Lung (tissue), 11 donors: ENCODE measurements at regions not wholly inside any gene's neighbourhood (a gene's known extent, or its start where the extent isn't known, plus 50 kb on each side); places are given as distances from the start of the nearest gene placed in this dataset.

Experiments used
- ATAC-seq: fragments of 200-7000 bp; cut with Tn5 transposase; one replicate; pipeline ENCODE4 v1.9.1; 2020; ENCODE audit warnings: moderate number of reproducible peaks; ENCODE audit not compliant: insufficient read depth, low FRiP score
- DNase-seq, 3 donors: peaks; one replicate each; pipeline ENCODE4 v3.0.0-alpha.2; 2013 to 2017
- H3K27ac ChIP-seq, 2 donors: one replicate each; pipeline ENCODE4 v1.5.1; 2013; ENCODE audit warnings: mild to moderate bottlenecking in 2 of 2, moderate library complexity in 2 of 2, control low read depth in 1 of 2, inconsistent platforms in 1 of 2, low read depth in 1 of 2, low read length in 1 of 2
- H3K27me3 ChIP-seq, 3 donors: one replicate each; pipeline ENCODE4 v1.5.1; 2013; ENCODE audit warnings: low read length in 2 of 3; ENCODE audit not compliant: control insufficient read depth in 3 of 3, insufficient read depth in 3 of 3
- H3K36me3 ChIP-seq, 4 donors: one replicate each; pipeline ENCODE4 v1.5.1; 2013; ENCODE audit warnings: low read length in 4 of 4, mild to moderate bottlenecking in 1 of 4, moderate library complexity in 1 of 4; ENCODE audit not compliant: control insufficient read depth in 4 of 4, insufficient read depth in 4 of 4
- H3K4me1 ChIP-seq, 5 donors: one replicate each; pipeline ENCODE4 v1.5.1; 2013; ENCODE audit warnings: low read length in 5 of 5, mild to moderate bottlenecking in 2 of 5, moderate library complexity in 1 of 5; ENCODE audit not compliant: control insufficient read depth in 5 of 5, insufficient read depth in 5 of 5
- H3K4me3 ChIP-seq: one replicate; pipeline ENCODE4 v1.5.1; 2013; ENCODE audit warnings: mild to moderate bottlenecking, control low read depth, moderate library complexity
- H3K9ac ChIP-seq, 2 donors: one replicate each; pipeline ENCODE4 v1.5.1; 2013; ENCODE audit warnings: low read length in 2 of 2, control low read depth in 1 of 2; ENCODE audit not compliant: insufficient read depth in 1 of 2
- H3K9me3 ChIP-seq, 4 donors: one replicate each; pipeline ENCODE4 v1.5.1; 2013; ENCODE audit warnings: low read length in 3 of 4, mild to moderate bottlenecking in 1 of 4, moderate library complexity in 1 of 4; ENCODE audit not compliant: control insufficient read depth in 4 of 4, insufficient read depth in 3 of 4
- CTCF ChIP-seq: IDR thresholded peaks from 2 replicates; pipeline ENCODE4 v1.5.1; 2012; ENCODE audit warnings: mild to moderate bottlenecking; ENCODE audit errors: control extremely low read depth, extremely low read depth
- WGBS, 2 donors: extraction: QIAGEN DNeasy Blood & Tissue Kit; methylation state at CpG; one replicate each; pipeline ENCODE4 v1.1.7; 2013; 5-methylcytosine and 5-hydroxymethylcytosine counted together
- donor health status: control.
- donor health status: control.
- donor health status: Bipolar disorder and iron deficiency.
- donor health status: healthy.
- donor health status: DM: yes; HTN: yes; CAD: no.

- no peaks in the 10 kb centered on the region for H3K27me3 ChIP-seq
- peaks cover 0 to 7% (median 0%) of the 10 kb centered on the region in 5 donors for H3K4me1 ChIP-seq
- H3K4me3 ChIP-seq = no peak overlapping the region
- no peaks in the 10 kb centered on the region for H3K36me3 ChIP-seq
- ATAC-seq (no peak), DNase-seq (no peak)
- H3K9ac ChIP-seq = no peak overlapping the region
- 88 to 89% methylated on average over 8 of the region's 8 CpGs for WGBS, 2 donors
- no peak overlapping the region for H3K27ac ChIP-seq
- no peak for TF ChIP-seq CTCF
- H3K9me3 ChIP-seq = no peaks in the 10 kb centered on the region
These were observed 209.7 kb upstream of the BMP4 start for GRCh38 chr14:54166049-54166950.

GRCh38 chr14:54168489-54168888 is 211.9 kb upstream of the BMP4 start:
- TF ChIP-seq CTCF = no peak
- Histone ChIP-seq H3K4me3 (no peak overlapping the region), H3K36me3 (no peaks in the 10 kb centered on the region), H3K27ac (no peak overlapping the region), H3K9me3 (no peaks in the 10 kb centered on the region), H3K4me1 (peaks cover 0 to 21% (median 8%) of the 10 kb centered on the region in 5 donors), H3K27me3 (no peaks in the 10 kb centered on the region), H3K9ac (no peak overlapping the region)
- 80 to 91% methylated on average over 4 of the region's 4 CpGs for WGBS, 2 donors
- no peak for DNase-seq
- no peak for ATAC-seq

- Histone ChIP-seq H3K4me1 (peaks cover 0 to 29% (median 15%) of the 10 kb centered on the region in 5 donors), H3K27ac (no peak overlapping the region), H3K4me3 (no peak overlapping the region), H3K9ac (no peak overlapping the region), H3K36me3 (no peaks in the 10 kb centered on the region), H3K9me3 (no peaks in the 10 kb centered on the region), H3K27me3 (no peaks in the 10 kb centered on the region)
- TF ChIP-seq CTCF = no peak
- WGBS, 2 donors = 45 to 53% methylated on average over 4 of the region's 4 CpGs
- no peak for DNase-seq
- ATAC-seq = no peak
These were observed 212.8 kb upstream of the BMP4 start for GRCh38 chr14:54169254-54169924.
